ENCODE measurements at regions not wholly inside any gene's neighbourhood (a gene's known extent, or its start where the extent isn't known, plus 50 kb on each side); places are given as distances from the start of the nearest gene placed in this dataset.

DNA sequence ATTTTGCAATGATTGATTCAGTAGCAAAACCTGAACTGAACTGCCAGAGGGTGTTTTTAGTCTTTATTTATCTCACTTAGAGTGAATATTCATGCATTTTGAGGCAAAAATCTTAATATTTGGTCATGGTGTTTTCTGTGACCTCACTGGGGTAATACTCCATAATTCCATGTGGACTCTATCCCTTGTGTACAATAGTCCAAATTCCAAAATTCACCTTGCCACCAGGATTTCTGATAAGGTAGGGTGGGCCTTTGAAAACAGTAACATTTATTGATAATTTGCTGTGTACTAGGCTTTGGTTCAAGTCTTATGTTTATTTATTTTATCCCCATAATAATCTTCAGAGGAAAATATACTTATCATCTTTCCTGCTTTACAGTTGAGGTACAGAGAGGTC is 68.4 kb upstream of the PDE5A start:
- DNase-seq = no peak

- no peak for DNase-seq
These were observed 66.6 kb upstream of the PDE5A start for GRCh38 chr4:119695216-119695615.

DNA sequence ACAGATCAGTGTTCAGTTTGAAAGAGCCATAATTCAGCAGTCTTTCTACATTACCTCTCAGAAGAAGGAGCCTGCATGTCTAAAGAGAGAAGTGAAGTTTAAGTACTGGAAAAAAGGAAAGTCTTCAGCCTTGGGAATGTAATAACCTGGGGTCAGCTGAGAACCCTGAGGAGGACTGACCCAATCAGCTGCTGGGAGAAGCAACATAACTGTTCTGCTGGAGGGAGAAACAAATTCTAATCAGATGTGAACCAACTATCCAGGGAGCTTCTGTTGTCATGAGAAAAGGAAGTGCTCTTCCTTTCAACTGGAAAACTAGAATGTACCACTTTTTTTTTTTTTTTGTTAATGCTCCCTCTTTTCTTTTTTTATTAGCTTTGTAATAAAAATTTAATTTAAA is 64.5 kb upstream of the PDE5A start:
- DNase-seq = no peak

- no peak for DNase-seq
These were observed 63.4 kb upstream of the PDE5A start for GRCh38 chr4:119692001-119692400.

- DNase-seq = no peak
These were observed 62.3 kb upstream of the PDE5A start for GRCh38 chr4:119690871-119691270.

GRCh38 chr4:119688446-119688845 is 59.8 kb upstream of the PDE5A start:
- DNase-seq = no peak

GRCh38 chr4:119684463-119684862 is 55.9 kb upstream of the PDE5A start:
- DNase-seq = no peak

GRCh38 chr4:119683518-119683917 is 54.9 kb upstream of the PDE5A start:
- DNase-seq = no peak

- no peak for DNase-seq
These were observed 53.5 kb upstream of the PDE5A start for GRCh38 chr4:119682099-119682498.

GRCh38 chr4:119679251-119679650 is 50.6 kb upstream of the PDE5A start:
- no peak for DNase-seq

DNA sequence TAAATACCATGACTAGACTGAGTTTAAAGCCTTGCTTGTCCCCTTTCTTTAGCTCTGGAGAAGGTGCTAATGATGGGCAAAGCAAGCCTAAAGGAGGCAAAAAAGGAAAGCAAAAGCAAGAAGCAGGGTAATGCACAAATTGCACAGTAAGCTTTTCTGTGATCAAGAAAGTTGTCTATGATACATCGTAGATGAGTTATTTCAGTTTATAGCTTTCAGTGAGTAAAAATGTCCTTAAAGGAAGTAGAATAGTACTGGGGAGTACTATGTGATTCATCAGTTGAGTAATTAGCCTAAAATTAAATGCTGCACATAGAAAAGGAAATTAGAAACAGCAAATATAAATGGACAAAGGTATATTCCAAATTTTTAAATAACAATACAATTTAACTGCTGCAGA is 50.2 kb upstream of the PDE5A start:
- DNase-seq = no peak
